Karpas-422 (cell line): ENCODE measurements at regions not wholly inside any gene's neighbourhood (a gene's known extent, or its start where the extent isn't known, plus 50 kb on each side); places are given as distances from the start of the nearest gene placed in this dataset.
"Not testable (repeated sequence)": the region's sequence is repeated elsewhere in the genome, so short reads cannot be mapped to it uniquely, and the experiment has no call there.

ENCODE experiments used
- DNase-seq: peaks from one replicate; pipeline ENCODE4 v3.0.0-alpha.2; 2015
- H2AFZ ChIP-seq: fragments of 200-600 bp; sonication (generic); 2 replicates; pipeline ENCODE4 v1.6.1; 2014; ENCODE audit warnings: antibody characterized with exemption, low read length, mixed read lengths
- H3K27ac ChIP-seq: fragments of 200-600 bp; sonication (generic); 2 replicates; pipeline ENCODE4 v1.5.1; 2014; ENCODE audit warnings: mild to moderate bottlenecking, low read length, moderate library complexity
- H3K27me3 ChIP-seq: fragments of 200-600 bp; sonication (generic); 2 replicates; pipeline ENCODE4 v1.6.1; 2014; ENCODE audit warnings: low read length, mixed read lengths
- H3K36me3 ChIP-seq: fragments of 200-600 bp; sonication (generic); 2 replicates; pipeline ENCODE4 v1.6.1; 2014; ENCODE audit warnings: low read length, mixed read lengths; ENCODE audit not compliant: insufficient read depth
- H3K4me1 ChIP-seq: fragments of 200-600 bp; sonication (generic); 2 replicates; pipeline ENCODE4 v1.6.1; 2014; ENCODE audit warnings: mild to moderate bottlenecking, low read length, mixed read lengths
- H3K4me2 ChIP-seq: fragments of 200-600 bp; sonication (generic); 2 replicates; pipeline ENCODE4 v1.6.1; 2014; ENCODE audit warnings: low read length, low read depth, mild to moderate bottlenecking; ENCODE audit not compliant: poor library complexity, severe bottlenecking
- H3K4me3 ChIP-seq: fragments of 200-600 bp; sonication (generic); 2 replicates; pipeline ENCODE4 v1.5.1; 2014; ENCODE audit warnings: mild to moderate bottlenecking, antibody characterized with exemption, low read length, mixed read lengths
- H3K79me2 ChIP-seq: fragments of 200-600 bp; sonication (generic); 2 replicates; pipeline ENCODE4 v1.6.1; 2014; ENCODE audit warnings: mild to moderate bottlenecking, low read length, mixed read lengths
- H3K9ac ChIP-seq: fragments of 200-600 bp; sonication (generic); 2 replicates; pipeline ENCODE4 v1.6.0; 2014; ENCODE audit warnings: low read length
- H3K9me2 ChIP-seq: fragments of 200-600 bp; sonication (generic), shearing (Covaris generic); replicated peaks from 2 replicates; pipeline ENCODE4 v1.6.0; 2014; ENCODE audit warnings: mild to moderate bottlenecking, low read length, moderate library complexity; ENCODE audit not compliant: insufficient read depth
- H3K9me3 ChIP-seq: fragments of 300-700, 200-600 bp; sonication (generic); 2 replicates; pipeline ENCODE4 v1.6.1; 2014; ENCODE audit warnings: low read length, mixed read lengths
- H4K20me1 ChIP-seq: fragments of 200-600 bp; sonication (generic); 2 replicates; pipeline ENCODE4 v1.6.1; 2014; ENCODE audit warnings: mild to moderate bottlenecking, antibody characterized with exemption, low read length, low read depth; ENCODE audit not compliant: insufficient read depth

GRCh38 chr12:3418609-3419390, 72.2 kb upstream of the PRMT8 start:
- no peak overlapping the region for H3K4me2 ChIP-seq

DNA sequence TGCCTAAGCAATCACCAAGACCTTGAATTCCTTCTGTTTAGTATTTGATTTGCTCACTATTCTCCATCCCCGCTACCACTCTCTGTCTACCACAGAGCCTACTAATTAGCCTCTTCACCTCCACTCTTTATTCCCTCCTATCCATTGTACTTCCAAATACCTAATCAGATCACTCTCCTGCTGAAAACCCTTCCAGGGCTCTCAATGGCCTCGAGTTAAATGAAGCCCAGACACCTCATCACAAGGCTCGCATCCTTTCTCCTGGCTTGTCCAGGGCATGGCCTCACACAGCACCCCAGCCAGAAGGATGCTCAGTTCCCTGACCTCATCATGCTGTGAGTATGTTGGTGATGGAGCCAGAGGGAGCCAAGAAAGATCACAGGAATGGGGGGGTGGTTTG, 71.4 kb upstream of the PRMT8 start:
- Histone ChIP-seq H3K9me3 (no peaks in the 10 kb centered on the region), H3K9ac (no peak overlapping the region), H3K4me1 (no peaks in the 10 kb centered on the region), H3K27ac (no peak overlapping the region), H3K79me2 (no peaks in the 10 kb centered on the region), H4K20me1 (no peaks in the 10 kb centered on the region), H3K36me3 (no peaks in the 10 kb centered on the region), H3K27me3 (no peaks in the 10 kb centered on the region), H2AFZ (no peak overlapping the region), H3K4me3 (no peak overlapping the region), H3K9me2 (no peaks in the 10 kb centered on the region), H3K4me2 (no peak overlapping the region)
- DNase-seq: no peak

More at GRCh38 chr12:3418609-3419390, 72.2 kb upstream of the PRMT8 start:
- Histone ChIP-seq H3K27ac (no peak overlapping the region), H2AFZ (no peak overlapping the region), H3K4me1 (no peaks in the 10 kb centered on the region), H3K36me3 (no peaks in the 10 kb centered on the region), H3K9ac (no peak overlapping the region), H4K20me1 (no peaks in the 10 kb centered on the region), H3K79me2 (no peaks in the 10 kb centered on the region), H3K9me2 (no peaks in the 10 kb centered on the region), H3K27me3 (no peaks in the 10 kb centered on the region), H3K4me3 (no peak overlapping the region), H3K9me3 (no peaks in the 10 kb centered on the region)
- DNase-seq: no peak

GRCh38 chr12:3420693-3421092, 70.3 kb upstream of the PRMT8 start:
- no peak overlapping the region for H3K27ac ChIP-seq
- no peak for DNase-seq
- no peaks in the 10 kb centered on the region for H3K36me3 ChIP-seq
- H2AFZ ChIP-seq: no peak overlapping the region
- no peak overlapping the region for H3K4me3 ChIP-seq
- no peaks in the 10 kb centered on the region for H3K27me3 ChIP-seq
- no peaks in the 10 kb centered on the region for H3K79me2 ChIP-seq
- no peaks in the 10 kb centered on the region for H3K4me1 ChIP-seq
- H4K20me1 ChIP-seq: no peaks in the 10 kb centered on the region
- no peak overlapping the region for H3K4me2 ChIP-seq
- no peaks in the 10 kb centered on the region for H3K9me3 ChIP-seq
- H3K9ac ChIP-seq: no peak overlapping the region
- H3K9me2 ChIP-seq: no peaks in the 10 kb centered on the region

- DNase-seq: no peak
- no peak overlapping the region for H3K9ac ChIP-seq
- H3K27me3 ChIP-seq: no peaks in the 10 kb centered on the region
- no peak overlapping the region for H3K27ac ChIP-seq
- H3K4me2 ChIP-seq: no peak overlapping the region
- no peak overlapping the region for H2AFZ ChIP-seq
- H3K79me2 ChIP-seq: no peaks in the 10 kb centered on the region
- no peaks in the 10 kb centered on the region for H3K36me3 ChIP-seq
- H3K4me3 ChIP-seq: no peak overlapping the region
- H4K20me1 ChIP-seq: no peaks in the 10 kb centered on the region
- no peaks in the 10 kb centered on the region for H3K9me2 ChIP-seq
- H3K9me3 ChIP-seq: no peaks in the 10 kb centered on the region
- H3K4me1 ChIP-seq: no peaks in the 10 kb centered on the region
Observed at GRCh38 chr12:3421191-3421978, 69.6 kb upstream of the PRMT8 start.

- not testable (repeated sequence) for H3K9me3 ChIP-seq, H3K4me2 ChIP-seq, H3K4me1 ChIP-seq, H4K20me1 ChIP-seq, H3K9me2 ChIP-seq, H3K79me2 ChIP-seq, H2AFZ ChIP-seq, H3K27ac ChIP-seq, H3K27me3 ChIP-seq, H3K4me3 ChIP-seq, DNase-seq, H3K9ac ChIP-seq, H3K36me3 ChIP-seq
Observed at GRCh38 chr12:3424796-3425195, 66.2 kb upstream of the PRMT8 start.

DNA sequence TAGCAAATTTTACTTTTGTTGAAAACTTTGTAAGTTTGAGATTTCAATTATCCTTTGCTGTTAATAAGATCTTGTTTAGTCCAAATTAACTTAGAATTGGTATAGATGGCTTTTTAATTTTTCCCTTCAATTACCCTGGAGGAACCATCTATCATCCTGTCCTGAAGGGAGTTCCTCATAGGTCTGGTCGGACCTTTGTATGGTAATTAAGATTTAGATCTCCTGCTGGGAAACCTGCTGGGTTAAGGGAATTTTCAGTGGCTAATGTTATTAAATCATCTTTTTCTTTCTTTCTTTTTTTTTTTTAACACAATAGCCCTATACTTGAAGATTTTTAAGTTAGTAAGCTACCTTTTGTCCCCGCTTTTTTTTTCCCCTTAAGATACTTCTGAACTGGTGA, 63.0 kb upstream of the PRMT8 start:
- H3K36me3 ChIP-seq: no peaks in the 10 kb centered on the region
- DNase-seq: no peak
- H3K4me1 ChIP-seq: no peaks in the 10 kb centered on the region
- no peak overlapping the region for H2AFZ ChIP-seq
- H3K9me3 ChIP-seq: no peaks in the 10 kb centered on the region
- H3K27me3 ChIP-seq: no peaks in the 10 kb centered on the region
- H3K9ac ChIP-seq: no peak overlapping the region
- no peaks in the 10 kb centered on the region for H4K20me1 ChIP-seq
- no peaks in the 10 kb centered on the region for H3K79me2 ChIP-seq
- no peak overlapping the region for H3K4me3 ChIP-seq
- H3K4me2 ChIP-seq: no peak overlapping the region
- no peak overlapping the region for H3K27ac ChIP-seq
- no peaks in the 10 kb centered on the region for H3K9me2 ChIP-seq

GRCh38 chr12:3428631-3429030, 62.4 kb upstream of the PRMT8 start:
- no peak overlapping the region for H2AFZ ChIP-seq
- no peaks in the 10 kb centered on the region for H3K9me2 ChIP-seq
- H3K27ac ChIP-seq: no peak overlapping the region
- H3K4me2 ChIP-seq: no peak overlapping the region
- no peaks in the 10 kb centered on the region for H3K36me3 ChIP-seq
- H3K4me1 ChIP-seq: no peaks in the 10 kb centered on the region
- H3K4me3 ChIP-seq: no peak overlapping the region
- no peaks in the 10 kb centered on the region for H3K79me2 ChIP-seq
- no peak for DNase-seq
- H3K9me3 ChIP-seq: no peaks in the 10 kb centered on the region
- no peaks in the 10 kb centered on the region for H4K20me1 ChIP-seq
- H3K9ac ChIP-seq: no peak overlapping the region
- H3K27me3 ChIP-seq: no peaks in the 10 kb centered on the region

DNA sequence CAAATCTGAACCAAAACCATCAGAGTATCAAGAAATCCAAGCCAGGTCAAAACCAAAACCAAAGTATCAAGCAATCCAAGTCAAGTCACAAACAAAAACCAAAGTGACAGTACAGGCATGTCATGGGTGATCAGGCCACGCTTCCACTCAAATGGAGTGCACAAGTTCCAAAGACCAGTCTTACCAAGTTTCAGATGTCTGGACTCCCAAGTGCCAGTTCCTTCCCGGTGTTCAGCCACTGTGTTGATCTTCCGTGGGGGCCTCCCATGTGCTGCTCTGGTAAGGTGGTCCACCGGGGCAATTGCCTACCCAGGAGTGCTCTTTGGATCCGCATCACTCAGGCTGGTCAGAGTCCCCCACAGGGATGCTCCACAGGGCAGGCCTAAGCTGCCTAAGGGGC, 61.5 kb upstream of the PRMT8 start:
- H3K79me2 ChIP-seq, H4K20me1 ChIP-seq, DNase-seq, H3K9me2 ChIP-seq, H3K27me3 ChIP-seq, H2AFZ ChIP-seq, H3K4me2 ChIP-seq, H3K9me3 ChIP-seq, H3K4me3 ChIP-seq, H3K4me1 ChIP-seq, H3K9ac ChIP-seq, H3K27ac ChIP-seq, H3K36me3 ChIP-seq: not testable (repeated sequence)
